Islet of Langerhans (tissue), 1 donor: ENCODE measurements at regions not wholly inside any gene's neighbourhood (a gene's known extent, or its start where the extent isn't known, plus 50 kb on each side); places are given as distances from the start of the nearest gene placed in this dataset.
"Not testable (repeated sequence)": the region's sequence is repeated elsewhere in the genome, so short reads cannot be mapped to it uniquely, and the experiment has no call there.

ENCODE experiments used
- FAIRE-seq: peaks from one replicate; lab custom pipeline; 2011; peaks lifted over from hg19 to GRCh38; lab: Jason Lieb, UNC

- FAIRE-seq, result no peak
Observed at GRCh38 chr19:27865927-27866777, 1346.8 kb downstream of the UQCRFS1 start.

- FAIRE-seq, result no peak
Observed at GRCh38 chr19:27861411-27861975, 1351.5 kb downstream of the UQCRFS1 start.

- no peak for FAIRE-seq
Observed at GRCh38 chr19:27860309-27860934, 1352.5 kb downstream of the UQCRFS1 start.

- FAIRE-seq, result no peak
Observed at GRCh38 chr19:27859689-27860088, 1353.3 kb downstream of the UQCRFS1 start.

- FAIRE-seq, result no peak
Observed at GRCh38 chr19:27858981-27859581, 1353.9 kb downstream of the UQCRFS1 start.

GRCh38 chr19:27852931-27853330 lies 1360.0 kb downstream of the UQCRFS1 start:
- FAIRE-seq, result not testable (repeated sequence)

- FAIRE-seq, result no peak
Observed at GRCh38 chr19:27851543-27852060, 1361.3 kb downstream of the UQCRFS1 start.

GRCh38 chr19:27851002-27851481 lies 1361.9 kb downstream of the UQCRFS1 start:
- no peak for FAIRE-seq

- no peak for FAIRE-seq
Observed at GRCh38 chr19:27846944-27847343, 1366.0 kb downstream of the UQCRFS1 start.

GRCh38 chr19:27844261-27844660 lies 1368.7 kb downstream of the UQCRFS1 start:
- FAIRE-seq, result no peak

- no peak for FAIRE-seq
Observed at GRCh38 chr19:27843861-27844260, 1369.1 kb downstream of the UQCRFS1 start.

GRCh38 chr19:27833031-27833430 lies 1379.9 kb downstream of the UQCRFS1 start:
- no peak for FAIRE-seq

- FAIRE-seq, result no peak
Observed at GRCh38 chr19:27828829-27829228, 1384.1 kb downstream of the UQCRFS1 start.

GRCh38 chr19:27824108-27824507 lies 1388.8 kb downstream of the UQCRFS1 start:
- no peak for FAIRE-seq

GRCh38 chr19:27822336-27822735 lies 1390.6 kb downstream of the UQCRFS1 start:
- FAIRE-seq, result no peak

- no peak for FAIRE-seq
Observed at GRCh38 chr19:27821418-27822018, 1391.4 kb downstream of the UQCRFS1 start.

GRCh38 chr19:27815985-27816384 lies 1397.0 kb downstream of the UQCRFS1 start:
- FAIRE-seq, result no peak

GRCh38 chr19:27814834-27815233 lies 1398.1 kb downstream of the UQCRFS1 start:
- not testable (repeated sequence) for FAIRE-seq

GRCh38 chr19:27814274-27814673 lies 1398.7 kb downstream of the UQCRFS1 start:
- not testable (repeated sequence) for FAIRE-seq

- peak; percentile 5 for FAIRE-seq
Observed at GRCh38 chr19:27806471-27807070, 1406.4 kb downstream of the UQCRFS1 start.

GRCh38 chr19:27805848-27806247 lies 1407.1 kb downstream of the UQCRFS1 start:
- FAIRE-seq, result no peak

- not testable (repeated sequence) for FAIRE-seq
Observed at GRCh38 chr19:27802293-27802692, 1410.7 kb downstream of the UQCRFS1 start.
